IMR-90 (cell line): ENCODE measurements at regions not wholly inside any gene's neighbourhood (a gene's known extent, or its start where the extent isn't known, plus 50 kb on each side); places are given as distances from the start of the nearest gene placed in this dataset.

ENCODE experiments used
- ATAC-seq: fragments of 200-7000 bp; cut with Tn5 transposase; 2 replicates; pipeline ENCODE4 v1.9.1; 2020; ENCODE audit warnings: low read depth, mild to moderate bottlenecking, moderate library complexity
- BruUV-seq: library from RNA; stranded (reverse); fragments of 400-500 nt; replicated peaks from 2 replicates; lab custom pipeline; 2021; lab: Mats Ljungman, UMichigan
- CTCF ChIA-PET: fragments of 300-600 bp; formaldehyde crosslinking; extraction: SDS; loops from one replicate; lab custom pipeline; 2021; ENCODE audit warnings: antibody characterized with exemption; lab: Yijun Ruan, JAX
- POLR2A ChIA-PET: fragments of 300-600 bp; sonication (Branson Sonifier 250); formaldehyde crosslinking; loops from one replicate; lab custom pipeline; 2022; ENCODE audit warnings: antibody characterized with exemption; ENCODE audit not compliant: unreplicated experiment; lab: Charles Lee
- DNase-seq: peaks from one replicate; pipeline ENCODE4 v3.0.0; 2013
- H2AFZ ChIP-seq: replicated peaks from 2 replicates; pipeline ENCODE3; 2013; ENCODE audit warnings: low read length, mild to moderate bottlenecking; ENCODE audit not compliant: poor library complexity
- H2AK5ac ChIP-seq: 2 replicates; pipeline ENCODE4 v1.6.1; 2013; ENCODE audit warnings: low read depth, low read length, inconsistent platforms
- H2AK9ac ChIP-seq: replicated peaks from 2 replicates; pipeline ENCODE3; 2013; ENCODE audit warnings: mild to moderate bottlenecking, low read depth, low read length, moderate library complexity; ENCODE audit not compliant: poor library complexity
- H2BK120ac ChIP-seq: 2 replicates; pipeline ENCODE4 v1.6.1; 2013; ENCODE audit warnings: low read depth, low read length, inconsistent platforms
- H2BK15ac ChIP-seq: 3 replicates; pipeline ENCODE4 v1.6.1; 2013; ENCODE audit warnings: low read depth, low read length, inconsistent platforms
- H2BK20ac ChIP-seq: 2 replicates; pipeline ENCODE4 v1.6.1; 2013; ENCODE audit warnings: low read depth, mild to moderate bottlenecking, inconsistent platforms, low read length, moderate library complexity
- H2BK5ac ChIP-seq: 2 replicates; pipeline ENCODE4 v1.6.1; 2013; ENCODE audit warnings: mild to moderate bottlenecking, low read depth, low read length, inconsistent platforms; ENCODE audit not compliant: poor library complexity, severe bottlenecking
- H3K14ac ChIP-seq: replicated peaks from 2 replicates; pipeline ENCODE4 v1.6.1; 2013; ENCODE audit warnings: low read depth, low read length, inconsistent platforms
- H3K18ac ChIP-seq: 2 replicates; pipeline ENCODE4 v1.6.1; 2013; ENCODE audit warnings: low read depth, low read length, control low read depth
- H3K23ac ChIP-seq: 2 replicates; pipeline ENCODE4 v1.6.1; 2013; ENCODE audit warnings: low read depth, low read length, inconsistent platforms
- H3K27ac ChIP-seq: 2 replicates; pipeline ENCODE4 v1.5.1; 2013; ENCODE audit warnings: mild to moderate bottlenecking, control low read depth, low read length; ENCODE audit not compliant: insufficient read depth
- H3K27me3 ChIP-seq: 2 replicates; pipeline ENCODE4 v1.6.1; 2013; ENCODE audit warnings: low read length; ENCODE audit not compliant: control insufficient read depth, insufficient read depth
- H3K36me3 ChIP-seq: 2 replicates; pipeline ENCODE4 v1.6.1; 2013; ENCODE audit warnings: low read length, mixed read lengths; ENCODE audit not compliant: control insufficient read depth, insufficient read depth
- H3K4ac ChIP-seq: 2 replicates; pipeline ENCODE4 v1.6.1; 2013; ENCODE audit warnings: low read depth, low read length, inconsistent platforms
- H3K4me1 ChIP-seq: 2 replicates; pipeline ENCODE4 v1.6.1; 2013; ENCODE audit warnings: low read length, mixed read lengths; ENCODE audit not compliant: control insufficient read depth, insufficient read depth
- H3K4me2 ChIP-seq: 2 replicates; pipeline ENCODE4 v1.6.1; 2013; ENCODE audit warnings: low read depth, mild to moderate bottlenecking, control low read depth, low read length, moderate library complexity
- H3K4me3 ChIP-seq: 2 replicates; pipeline ENCODE4 v1.5.1; 2013; ENCODE audit warnings: low read depth, mild to moderate bottlenecking, control low read depth, low read length, moderate library complexity; ENCODE audit not compliant: insufficient read depth
- H3K56ac ChIP-seq: 2 replicates; pipeline ENCODE4 v1.6.1; 2013; ENCODE audit warnings: low read length, inconsistent platforms; ENCODE audit not compliant: insufficient read depth; ENCODE audit errors: extremely low read depth
- H3K79me1 ChIP-seq, 2 experiments: 2 replicates each; pipeline ENCODE4 v1.6.1; 2013; ENCODE audit warnings: low read length in 2 of 2, inconsistent platforms in 1 of 2, low read depth in 1 of 2
- H3K9ac ChIP-seq: 2 replicates; pipeline ENCODE4 v1.6.1; 2013; ENCODE audit warnings: low read depth, low read length, control low read depth
- H3K9me1 ChIP-seq: 2 replicates; pipeline ENCODE4 v1.6.1; 2013; ENCODE audit warnings: low read length, inconsistent platforms; ENCODE audit not compliant: insufficient read depth
- H3K9me3 ChIP-seq: 2 replicates; pipeline ENCODE4 v1.6.1; 2013; ENCODE audit warnings: low read length; ENCODE audit not compliant: control insufficient read depth, insufficient read depth
- H4K20me1 ChIP-seq: 2 replicates; pipeline ENCODE4 v1.6.1; 2013; ENCODE audit warnings: low read length, inconsistent platforms; ENCODE audit not compliant: insufficient read depth
- H4K5ac ChIP-seq: 2 replicates; pipeline ENCODE4 v1.6.1; 2013; ENCODE audit warnings: mild to moderate bottlenecking, low read depth, low read length, control low read depth
- H4K8ac ChIP-seq, 2 experiments: 2 replicates each; pipeline ENCODE4 v1.6.1; 2013; ENCODE audit warnings: low read depth in 2 of 2, low read length in 2 of 2, control low read depth in 1 of 2, inconsistent platforms in 1 of 2
- H4K91ac ChIP-seq: 2 replicates; pipeline ENCODE4 v1.6.1; 2013; ENCODE audit warnings: low read depth, low read length, inconsistent platforms; ENCODE audit not compliant: insufficient read depth
- BHLHE40 ChIP-seq: fragments of 150-350 bp; IDR thresholded peaks from 2 replicates; pipeline ENCODE4 v1.6.1; 2016; ENCODE audit warnings: mild to moderate bottlenecking, low read depth, low read length
- CEBPB ChIP-seq: IDR thresholded peaks from 2 replicates; pipeline ENCODE4 v1.6.1; 2012; ENCODE audit warnings: low read depth, low read length, improper control_type of control experiment
- CHD1 ChIP-seq: IDR thresholded peaks from 2 replicates; pipeline ENCODE4 v1.6.1; 2012; ENCODE audit warnings: low read depth, low read length, improper control_type of control experiment
- CTCF ChIP-seq: conservative IDR thresholded peaks from 2 replicates; pipeline ENCODE4 v1.5.1; 2012; ENCODE audit warnings: mild to moderate bottlenecking, low read depth, low read length, improper control_type of control experiment
- ELK1 ChIP-seq: fragments of 150-350 bp; IDR thresholded peaks from 2 replicates; pipeline ENCODE4 v1.6.1; 2016; ENCODE audit warnings: low read depth, mild to moderate bottlenecking, low read length, moderate library complexity, borderline replicate concordance
- FOS ChIP-seq: fragments of 150-350 bp; IDR thresholded peaks from 2 replicates; pipeline ENCODE4 v1.6.1; 2016; ENCODE audit warnings: low read depth, low read length
- MAFK ChIP-seq: IDR thresholded peaks from 2 replicates; pipeline ENCODE4 v1.6.1; 2012; ENCODE audit warnings: low read depth, low read length, improper control_type of control experiment
- MAZ ChIP-seq: IDR thresholded peaks from 2 replicates; pipeline ENCODE4 v1.6.1; 2012; ENCODE audit warnings: low read depth, mild to moderate bottlenecking, low read length, improper control_type of control experiment, moderate library complexity, borderline replicate concordance
- MXI1 ChIP-seq: IDR thresholded peaks from 2 replicates; pipeline ENCODE4 v1.6.1; 2012; ENCODE audit warnings: low read depth, mild to moderate bottlenecking, low read length, moderate library complexity, borderline replicate concordance
- NFE2L2 ChIP-seq: fragments of 150-350 bp; IDR thresholded peaks from 2 replicates; pipeline ENCODE4 v1.6.1; 2016; ENCODE audit warnings: low read depth, mild to moderate bottlenecking, low read length
- POLR2A ChIP-seq: IDR thresholded peaks from 2 replicates; pipeline ENCODE4 v1.6.1; 2012; ENCODE audit warnings: mild to moderate bottlenecking, low read depth, low read length
- RAD21 ChIP-seq: IDR thresholded peaks from 2 replicates; pipeline ENCODE4 v1.6.1; 2012; ENCODE audit warnings: low read length, improper control_type of control experiment
- RCOR1 ChIP-seq: IDR thresholded peaks from 2 replicates; pipeline ENCODE4 v1.6.1; 2012; ENCODE audit warnings: mild to moderate bottlenecking, low read length, improper control_type of control experiment; ENCODE audit not compliant: insufficient replicate concordance
- RFX5 ChIP-seq: IDR thresholded peaks from 2 replicates; pipeline ENCODE4 v1.8.0; 2012; ENCODE audit warnings: low read depth, mild to moderate bottlenecking, low read length, moderate library complexity
- SMC3 ChIP-seq: fragments of 150-350 bp; IDR thresholded peaks from 2 replicates; pipeline ENCODE4 v1.6.1; 2016; ENCODE audit warnings: low read depth, mild to moderate bottlenecking, antibody characterized with exemption, low read length, moderate library complexity
- USF2 ChIP-seq: fragments of 150-350 bp; IDR thresholded peaks from 2 replicates; pipeline ENCODE4 v1.6.1; 2017; ENCODE audit warnings: mild to moderate bottlenecking, antibody characterized with exemption, low read length, low read depth
- WGBS, 2 experiments: methylation state at CpG; one replicate each; pipeline versions ENCODE4 v1.1.5 to v1.1.7; 2013; ENCODE audit warnings: missing lambda C conversion rate in 2 of 2; ENCODE audit not compliant: insufficient read length in 1 of 2; ENCODE audit errors: extremely low coverage in 2 of 2; 5-methylcytosine and 5-hydroxymethylcytosine counted together
- dilution Hi-C: fragments of 300-500 bp; cut with HindIII; formaldehyde crosslinking; loops from one replicate; pipeline ENCODE4 v1.14.3; 2018; ENCODE audit warnings: low sequenced_read_pairs; ENCODE audit not compliant: unreplicated experiment
- in situ Hi-C: fragments of 300-500 bp; cut with MboI; formaldehyde crosslinking; loops from 3 replicates; pipeline ENCODE4 v1.14.3; 2019; ENCODE audit warnings: low sequenced_read_pairs, inconsistent platforms, mixed read lengths
- intact Hi-C: fragments of 100-400 bp; cut with micrococcal nuclease; formaldehyde crosslinking; loops from 2 replicates; pipeline ENCODE4 v1.10.0; 2022

- dilution Hi-C loops = no loop called here
These were observed 77.0 kb downstream of the RPL27A start for GRCh38 chr11:8759634-8760033.

More at GRCh38 chr11:8759634-8760033, 77.0 kb downstream of the RPL27A start:
- ChIA-PET CTCF (no interaction called here), POLR2A (no interaction called here)
- Histone ChIP-seq H2AFZ (no peak overlapping the region), H4K8ac (0 out of 4 replicates have a peak overlapping the region, but pooled peaks of 1 of the 2 experiments have one; percentile 11), H2BK5ac (no peak overlapping the region), H3K9me1 (peaks cover 39% of the 10 kb centered on the region), H3K23ac (no peak overlapping the region), H3K56ac (peak overlapping the region; percentile 35; the same call in 1 of the 2 replicates), H3K14ac (peak overlapping the region; percentile 68; the same call in 1 of the 2 replicates), H3K18ac (peak overlapping the region; percentile 44), H3K9ac (no peak overlapping the region), H3K4me3 (no peak overlapping the region), H3K27ac (peak overlapping the region; percentile 34; the same call in 1 of the 2 replicates), H3K36me3 (peaks cover 9% of the 10 kb centered on the region), H2AK5ac (peak overlapping the region; percentile 87), H4K91ac (peak overlapping the region; percentile 40; the same call in 1 of the 2 replicates), H3K79me1 (peaks cover 48 to 82% of the 10 kb centered on the region in 2 experiments), H3K9me3 (no peaks in the 10 kb centered on the region), H3K27me3 (no peaks in the 10 kb centered on the region), H4K5ac (peak overlapping the region; percentile 54; the same call in 1 of the 2 replicates), H2BK15ac (0 out of 3 replicates have a peak overlapping the region, but pooled peaks have one; percentile 33), H4K20me1 (peaks cover 60% of the 10 kb centered on the region; the same call in 1 of the 2 replicates), H2BK120ac (no peak overlapping the region), H3K4me1 (peaks cover 44% of the 10 kb centered on the region), H3K4me2 (no peak overlapping the region), H2AK9ac (no peak overlapping the region), H3K4ac (peak overlapping the region; percentile 48; the same call in 1 of the 2 replicates), H2BK20ac (no peak overlapping the region)
- ATAC-seq (no peak), DNase-seq (no peak)
- intact Hi-C loops = no loop called here
- in situ Hi-C loops = no loop called here
- no TSS peak for BruUV-seq
- TF ChIP-seq MAZ (no peak), ELK1 (no peak), CHD1 (no peak), RFX5 (no peak), POLR2A (no peak), BHLHE40 (no peak), FOS (no peak), MAFK (no peak), USF2 (no peak), RAD21 (no peak), SMC3 (no peak), MXI1 (no peak), CTCF (no peak), CEBPB (no peak), RCOR1 (no peak), NFE2L2 (no peak)
- 83% methylated on average over 1 of the region's 1 CpG; no CpG with 5 or more reads in 1 of the 2 experiments for WGBS, 2 experiments
